Left ventricle myocardium inferior (tissue), 1 donor: ENCODE measurements at regions not wholly inside any gene's neighbourhood (a gene's known extent, or its start where the extent isn't known, plus 50 kb on each side); places are given as distances from the start of the nearest gene placed in this dataset.

Experiments
- DNase-seq: peaks from one replicate; pipeline ENCODE4 v3.0.0-alpha.2; 2020
- H3K27ac ChIP-seq: fragments of 200-600 bp; replicated peaks from 2 replicates; pipeline ENCODE4 v1.8.0; 2021
- H3K27me3 ChIP-seq: fragments of 200-600 bp; 2 replicates; pipeline ENCODE4 v1.8.0; 2021; ENCODE audit warnings: low read depth
- H3K36me3 ChIP-seq: fragments of 200-600 bp; 2 replicates; pipeline ENCODE4 v1.8.0; 2021
- H3K4me1 ChIP-seq: fragments of 200-600 bp; 2 replicates; pipeline ENCODE4 v1.8.0; 2021
- H3K4me3 ChIP-seq: fragments of 200-600 bp; 2 replicates; pipeline ENCODE4 v1.8.0; 2021; ENCODE audit warnings: mild to moderate bottlenecking, moderate library complexity
- H3K9me3 ChIP-seq: fragments of 200-600 bp; replicated peaks from 2 replicates; pipeline ENCODE4 v1.8.0; 2021
- CTCF ChIP-seq: fragments of 200-600 bp; IDR thresholded peaks from 2 replicates; pipeline ENCODE4 v1.8.0; 2021; ENCODE audit warnings: antibody characterized with exemption, mild to moderate bottlenecking, borderline replicate concordance
- intact Hi-C: fragments of 100-400 bp; cut with micrococcal nuclease; formaldehyde crosslinking; loops from one replicate; pipeline ENCODE4 v1.11.0; 2022
- donor health status: DM: no; HTN: yes; CAD: no; lungs with severe emphysema.

GRCh38 chr11:115706626-115707135 lies 202.5 kb upstream of the CADM1 start:
- TF ChIP-seq CTCF, result no peak
- H3K4me1 ChIP-seq, result no peaks in the 10 kb centered on the region
- intact Hi-C loops, result no loop called here
- no peak overlapping the region for H3K27ac ChIP-seq
- H3K9me3 ChIP-seq, result no peaks in the 10 kb centered on the region
- H3K36me3 ChIP-seq, result no peaks in the 10 kb centered on the region
- no peak overlapping the region for H3K4me3 ChIP-seq
- DNase-seq, result no peak
- peaks cover 21% of the 10 kb centered on the region for H3K27me3 ChIP-seq

GRCh38 chr11:115705200-115705599 lies 201.0 kb upstream of the CADM1 start:
- Histone ChIP-seq H3K27me3 (peaks cover 9% of the 10 kb centered on the region), H3K4me1 (peaks cover 5% of the 10 kb centered on the region), H3K36me3 (no peaks in the 10 kb centered on the region), H3K4me3 (no peak overlapping the region), H3K9me3 (no peaks in the 10 kb centered on the region), H3K27ac (no peak overlapping the region)
- intact Hi-C loops, result no loop called here
- no peak for DNase-seq
- no peak for TF ChIP-seq CTCF

- Histone ChIP-seq H3K36me3 (no peaks in the 10 kb centered on the region), H3K4me1 (peaks cover 23% of the 10 kb centered on the region), H3K27ac (no peak overlapping the region), H3K9me3 (no peaks in the 10 kb centered on the region), H3K4me3 (no peak overlapping the region), H3K27me3 (no peaks in the 10 kb centered on the region)
- TF ChIP-seq CTCF, result no peak
- intact Hi-C loops, result no loop called here
- DNase-seq, result no peak
Measured at GRCh38 chr11:115700981-115701875, 197.0 kb upstream of the CADM1 start.

GRCh38 chr11:115700496-115700895 lies 196.3 kb upstream of the CADM1 start:
- Histone ChIP-seq H3K4me3 (no peak overlapping the region), H3K27me3 (no peaks in the 10 kb centered on the region), H3K9me3 (no peaks in the 10 kb centered on the region), H3K4me1 (peaks cover 30% of the 10 kb centered on the region), H3K27ac (no peak overlapping the region), H3K36me3 (no peaks in the 10 kb centered on the region)
- DNase-seq, result no peak
- TF ChIP-seq CTCF, result no peak
- intact Hi-C loops, result no loop called here

- Histone ChIP-seq H3K9me3 (no peaks in the 10 kb centered on the region), H3K27me3 (no peaks in the 10 kb centered on the region), H3K4me3 (no peak overlapping the region), H3K36me3 (no peaks in the 10 kb centered on the region), H3K4me1 (peaks cover 30% of the 10 kb centered on the region), H3K27ac (peak overlapping the region; percentile 77)
- no peak for DNase-seq
- intact Hi-C loops, result no loop called here
- TF ChIP-seq CTCF, result no peak
Measured at GRCh38 chr11:115699733-115700132, 195.5 kb upstream of the CADM1 start.
